Neural progenitor cell (in vitro differentiated cells): ENCODE measurements at regions not wholly inside any gene's neighbourhood (a gene's known extent, or its start where the extent isn't known, plus 50 kb on each side); places are given as distances from the start of the nearest gene placed in this dataset.

Source experiments
- CTCF ChIP-seq: fragments of 200-600 bp; sonication (generic); IDR thresholded peaks from 2 replicates; pipeline ENCODE4 v1.5.1; 2017; ENCODE audit warnings: antibody characterized with exemption, mild to moderate bottlenecking
- EZH2 ChIP-seq: fragments of 200-600 bp; sonication (generic); IDR thresholded peaks from 2 replicates; pipeline ENCODE4 v1.6.1; 2017; ENCODE audit warnings: antibody characterized with exemption, mild to moderate bottlenecking, moderate library complexity
- EZH2phosphoT487 ChIP-seq: fragments of 200-600 bp; sonication (generic); IDR thresholded peaks from 2 replicates; pipeline ENCODE4 v1.6.1; 2017; ENCODE audit warnings: antibody characterized with exemption

GRCh38 chr2:195600778-195601177, 56.2 kb upstream of the SLC39A10 start:
- TF ChIP-seq CTCF = no peak
- TF ChIP-seq EZH2 = no peak
- TF ChIP-seq EZH2phosphoT487 = no peak
